Hindlimb muscle (tissue), 1 donor: ENCODE measurements at regions not wholly inside any gene's neighbourhood (a gene's known extent, or its start where the extent isn't known, plus 50 kb on each side); places are given as distances from the start of the nearest gene placed in this dataset.

Experiments
- DNase-seq: peaks from one replicate; pipeline ENCODE4 v3.0.0-alpha.2; 2013

DNA sequence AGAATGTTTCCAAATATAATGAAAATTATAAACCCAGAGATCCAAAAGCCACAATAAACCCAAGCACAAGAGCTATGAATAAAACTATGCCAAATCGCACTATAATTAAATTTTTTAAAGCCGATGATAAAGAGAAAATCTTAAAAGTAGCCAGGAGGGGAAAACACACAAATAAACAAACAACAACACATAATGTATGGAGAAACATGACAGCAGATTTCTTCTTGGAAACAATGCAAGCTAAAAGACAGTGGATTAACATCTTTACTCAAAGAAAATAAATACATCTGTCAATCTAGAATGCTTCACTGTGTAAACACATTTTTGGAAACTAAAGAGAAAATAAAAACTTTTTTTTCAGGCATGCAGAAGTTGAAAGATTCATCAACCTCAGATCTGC is 53.0 kb upstream of the SMOX start:
- no peak for DNase-seq

DNA sequence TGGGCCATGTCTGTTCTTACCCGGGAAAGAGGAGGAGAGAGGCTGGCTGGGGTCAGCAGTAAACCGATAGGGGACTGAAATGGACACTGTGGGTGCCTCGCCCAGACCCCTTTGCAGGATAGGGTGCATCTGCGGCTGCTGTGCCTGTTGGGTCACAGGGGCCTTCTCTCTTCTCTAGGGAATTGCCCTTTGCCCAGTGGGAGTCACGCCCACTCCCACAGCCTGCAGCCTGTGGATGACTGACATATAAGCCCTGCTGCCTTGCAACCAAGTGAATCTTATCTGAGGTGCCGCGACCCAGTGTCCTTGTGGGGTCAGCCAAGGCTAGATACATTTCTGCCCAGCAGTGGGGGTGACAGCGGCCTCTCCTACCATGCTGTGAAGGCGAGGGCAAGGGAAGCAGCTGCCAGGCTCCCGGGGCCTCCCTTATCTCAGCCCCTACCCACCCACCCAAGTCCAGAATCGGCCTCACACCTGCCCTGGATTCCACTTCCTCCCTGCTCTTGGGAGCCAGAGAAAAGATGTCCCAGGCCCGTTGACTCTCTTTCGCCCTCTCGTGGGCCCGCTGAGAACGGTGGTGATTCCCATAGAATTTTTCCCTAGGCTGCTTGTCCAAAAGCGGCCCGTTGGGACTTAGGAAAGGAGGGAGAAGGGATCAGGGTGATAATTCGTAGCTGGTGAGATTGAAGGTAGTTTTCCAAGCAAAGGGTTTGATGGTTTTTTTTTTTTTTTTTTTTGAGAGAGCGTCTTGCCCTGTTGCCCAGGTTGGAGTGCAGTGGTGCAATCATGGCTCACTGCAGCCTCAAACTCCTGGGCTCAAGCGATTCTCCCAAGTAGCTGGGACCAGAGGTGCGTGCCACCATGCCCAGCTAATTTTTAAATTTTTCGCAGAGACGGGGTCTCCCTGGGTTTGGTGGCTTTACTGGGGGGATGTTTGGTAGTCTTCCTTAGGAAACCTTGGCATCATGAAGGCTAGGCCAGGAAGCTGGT is 56.8 kb upstream of the SMOX start:
- DNase-seq = no peak

DNA sequence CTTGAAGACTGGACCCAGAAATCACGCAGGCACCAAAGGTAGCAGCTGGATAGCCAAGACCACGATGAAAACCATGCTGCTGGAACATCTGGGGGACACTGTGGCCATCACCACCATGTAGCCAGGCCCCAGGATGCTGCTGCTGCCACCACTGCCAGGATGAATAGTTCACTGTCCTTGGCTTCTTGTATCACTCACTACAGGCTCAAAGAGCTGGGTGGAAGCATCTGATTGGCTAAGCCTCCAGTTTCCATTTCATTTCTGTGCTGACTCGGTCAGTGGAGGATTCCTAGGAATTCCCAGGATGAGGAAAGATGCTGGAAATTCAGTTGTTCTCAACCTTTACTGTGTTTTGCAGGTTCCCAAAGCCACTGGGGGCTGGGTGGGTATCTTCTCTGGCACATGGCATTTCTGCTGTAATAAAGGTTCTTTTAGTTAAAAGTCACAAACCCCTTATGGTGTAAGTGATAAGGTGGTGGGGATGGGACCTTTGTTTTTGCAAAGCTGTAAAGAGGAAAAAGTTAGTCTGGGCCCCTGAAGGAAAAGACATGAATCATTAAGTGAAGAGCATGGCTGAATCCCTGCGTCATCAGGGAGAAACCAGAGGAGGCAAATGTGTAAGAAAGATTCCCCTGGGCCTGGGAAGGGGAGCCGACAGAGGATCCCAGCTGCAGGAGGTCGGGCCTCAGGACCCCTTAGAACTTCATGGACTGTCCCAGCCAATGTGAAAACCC is 57.7 kb upstream of the SMOX start:
- DNase-seq = no peak

DNA sequence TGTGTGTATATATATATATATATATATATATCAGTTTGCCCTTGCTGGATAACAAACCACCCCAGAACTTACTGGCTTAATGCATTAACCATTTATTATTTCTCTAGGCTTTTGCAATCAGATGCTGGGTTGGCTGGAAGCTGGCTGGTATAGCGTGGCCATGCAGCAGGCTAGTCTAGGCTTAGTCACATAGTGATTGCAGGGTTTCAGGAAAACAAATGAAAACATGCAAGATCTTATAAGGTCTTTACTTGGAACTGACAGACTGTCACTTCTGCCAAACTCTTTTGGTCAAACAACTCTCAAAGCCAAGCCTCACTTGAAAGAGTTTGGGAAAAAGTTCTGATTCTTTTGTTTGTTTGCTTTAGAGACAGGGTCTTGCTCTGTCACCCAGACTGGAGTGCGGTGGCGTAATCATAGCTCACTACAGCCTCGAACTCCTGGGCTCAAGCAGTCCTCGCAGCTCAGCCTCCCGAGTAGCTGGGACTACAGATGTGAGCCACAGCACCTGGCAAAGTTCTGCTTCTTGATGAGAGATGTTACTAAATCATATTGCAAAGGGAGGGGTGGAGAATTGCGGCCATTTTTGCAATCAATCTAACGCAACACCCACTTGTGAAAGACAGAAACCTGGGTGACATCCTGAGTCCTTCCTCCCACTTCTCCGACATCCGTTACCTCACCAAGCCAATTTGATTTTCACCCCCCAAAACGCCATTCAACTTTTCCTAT is 58.7 kb upstream of the SMOX start:
- DNase-seq = no peak

DNA sequence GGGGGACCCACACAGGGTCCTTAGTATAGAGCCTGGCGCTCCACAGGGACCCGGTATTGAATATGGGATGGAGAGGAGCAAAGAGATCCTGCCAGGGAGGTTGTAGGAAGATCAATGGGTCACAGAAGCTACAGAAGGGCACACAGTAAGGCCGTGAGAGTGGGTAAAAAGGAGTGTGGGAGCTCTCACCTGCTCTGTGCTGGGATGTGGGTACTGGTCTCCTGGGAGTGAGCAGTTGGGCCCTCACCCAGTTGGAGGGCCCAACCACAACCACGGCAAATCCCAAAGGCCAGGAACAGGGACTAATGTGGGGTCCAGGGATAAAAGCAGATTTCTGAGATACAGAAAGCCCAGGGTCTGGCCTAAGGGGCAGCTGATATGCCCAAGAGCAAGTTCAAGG is 59.9 kb upstream of the SMOX start:
- no peak for DNase-seq

DNA sequence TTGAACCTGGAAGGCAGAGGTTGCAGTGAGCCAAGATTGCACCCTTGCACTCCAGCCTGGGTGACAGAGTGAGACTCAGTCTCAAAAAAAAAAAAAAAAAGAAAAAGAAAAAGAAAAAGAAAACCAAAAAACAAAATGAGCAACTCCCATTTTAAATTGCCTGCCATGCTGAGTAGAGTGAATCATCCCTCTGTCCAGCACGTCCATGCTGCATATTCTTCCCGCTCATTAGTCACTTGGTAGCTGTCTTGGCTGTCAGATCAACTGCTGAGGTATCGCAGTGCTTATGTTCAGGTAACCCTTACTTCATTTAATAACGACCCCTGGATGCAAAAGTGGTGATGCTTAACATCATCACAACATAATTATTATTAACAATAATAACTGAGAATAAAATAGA is 60.7 kb upstream of the SMOX start:
- no peak for DNase-seq

DNA sequence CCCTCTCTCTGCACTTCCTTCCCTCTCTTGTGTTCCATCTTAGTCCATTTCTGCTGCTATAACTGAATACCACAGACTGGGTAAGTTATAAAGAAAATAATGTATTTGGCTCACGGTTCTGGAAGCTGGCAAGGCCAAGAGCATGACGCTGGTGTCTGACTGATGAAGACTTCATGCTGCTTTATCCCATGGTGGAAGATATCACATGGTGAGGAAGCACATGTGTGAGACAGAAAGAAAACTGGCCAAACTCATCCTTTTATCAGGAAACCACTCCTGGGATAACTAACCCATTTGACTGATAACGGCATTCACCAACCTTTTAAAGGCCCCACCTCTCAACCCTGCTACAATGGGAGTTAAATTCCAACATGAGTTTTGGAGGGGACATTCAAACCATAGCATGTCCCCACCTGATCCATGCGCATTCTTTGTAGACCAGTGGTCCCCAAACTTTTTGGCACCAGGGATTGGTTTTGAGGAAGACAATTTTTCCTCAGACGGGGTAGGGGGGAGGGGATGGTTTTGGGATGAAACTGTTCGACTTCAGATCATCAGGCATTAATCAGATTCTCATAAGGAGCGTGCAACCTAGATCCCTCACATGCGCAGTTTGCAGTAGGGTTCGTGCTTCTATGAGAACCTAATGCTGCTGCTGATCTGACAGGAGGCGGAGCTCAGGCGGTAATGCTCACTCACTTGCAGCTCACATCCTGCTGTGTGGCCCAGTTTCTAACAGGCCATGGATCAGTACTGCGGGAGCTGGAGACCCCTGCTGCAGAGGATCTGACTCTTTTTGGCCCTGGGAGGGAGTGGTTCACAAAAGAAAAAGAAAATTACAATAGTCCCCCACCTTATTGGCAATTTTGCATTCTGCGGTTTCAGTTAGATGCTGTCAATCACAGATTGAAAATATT is 61.6 kb upstream of the SMOX start:
- no peak for DNase-seq

DNA sequence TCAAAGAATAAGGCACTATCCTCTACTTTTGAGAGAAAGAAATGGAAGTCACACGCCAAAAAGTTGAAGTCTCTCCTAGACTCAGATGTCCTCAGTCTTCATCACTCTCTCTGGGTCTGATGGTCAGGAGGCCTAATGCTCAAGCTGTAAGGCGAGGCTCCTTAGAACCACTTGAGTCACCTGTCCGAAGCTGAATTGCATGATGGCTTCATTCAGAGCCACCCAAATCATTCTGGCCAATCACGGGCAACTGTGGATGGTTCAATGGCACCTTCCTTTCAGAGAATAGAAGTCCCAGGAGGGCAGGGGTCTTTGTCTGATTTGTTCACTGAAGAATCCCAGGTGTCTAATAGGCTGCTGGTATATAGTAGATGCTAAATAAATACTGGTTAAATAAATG is 63.9 kb upstream of the SMOX start:
- no peak for DNase-seq

DNA sequence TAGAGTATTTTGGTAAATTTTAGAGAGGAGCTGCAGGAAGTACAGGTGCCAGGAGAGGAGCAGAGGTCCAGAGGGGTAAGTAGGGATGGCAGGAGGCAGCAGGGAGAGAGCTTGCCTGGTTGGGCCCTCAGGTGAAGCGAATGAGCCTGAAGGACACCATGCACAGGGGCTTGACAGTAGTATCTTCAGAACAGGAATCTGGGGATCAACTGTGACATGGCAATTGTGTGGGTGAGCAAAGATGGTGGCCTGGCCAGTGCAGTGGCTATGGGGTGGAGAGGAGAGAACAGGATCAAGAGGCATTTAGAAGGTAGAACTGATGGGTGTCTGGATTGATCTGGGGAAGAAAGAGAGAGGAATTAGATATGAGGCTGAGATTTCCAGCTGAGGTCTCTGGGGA is 64.5 kb upstream of the SMOX start:
- DNase-seq = no peak

DNA sequence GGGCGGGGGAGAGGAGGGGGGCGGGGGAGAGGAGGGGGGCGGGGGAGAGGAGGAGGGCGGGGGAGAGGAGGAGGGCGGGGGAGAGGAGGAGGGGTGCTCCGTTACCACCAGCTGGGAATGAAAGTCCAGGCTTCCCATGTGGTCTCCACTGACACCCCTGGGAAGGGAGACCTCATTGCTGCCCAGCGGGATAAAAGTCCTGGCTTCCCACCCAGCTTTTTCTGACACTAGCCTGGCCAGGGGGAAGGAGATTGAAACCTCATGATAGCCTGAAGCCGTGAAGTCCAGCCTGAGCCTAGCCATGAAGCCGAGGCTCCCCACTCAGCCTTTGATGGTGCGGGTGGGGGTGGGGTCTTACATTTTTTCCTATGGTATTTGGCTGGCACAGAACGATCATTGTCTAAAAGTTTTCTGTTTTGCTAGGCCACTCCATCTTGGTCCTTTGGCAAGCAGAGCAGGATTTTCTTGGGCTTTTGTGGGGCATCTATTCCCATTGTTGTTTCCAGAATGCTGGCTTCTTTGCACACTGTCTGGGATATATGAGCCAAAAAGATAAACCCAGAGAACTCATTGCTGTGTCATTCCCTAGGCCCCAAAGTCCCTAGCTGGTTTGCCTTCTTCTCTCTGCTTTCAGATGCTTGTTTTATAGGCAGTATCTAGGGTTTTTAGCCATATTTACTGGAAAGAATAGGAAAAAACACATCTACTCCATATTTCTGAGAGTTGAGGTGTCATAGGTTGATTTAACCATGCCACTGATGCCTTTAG is 65.3 kb upstream of the SMOX start:
- no peak for DNase-seq

DNA sequence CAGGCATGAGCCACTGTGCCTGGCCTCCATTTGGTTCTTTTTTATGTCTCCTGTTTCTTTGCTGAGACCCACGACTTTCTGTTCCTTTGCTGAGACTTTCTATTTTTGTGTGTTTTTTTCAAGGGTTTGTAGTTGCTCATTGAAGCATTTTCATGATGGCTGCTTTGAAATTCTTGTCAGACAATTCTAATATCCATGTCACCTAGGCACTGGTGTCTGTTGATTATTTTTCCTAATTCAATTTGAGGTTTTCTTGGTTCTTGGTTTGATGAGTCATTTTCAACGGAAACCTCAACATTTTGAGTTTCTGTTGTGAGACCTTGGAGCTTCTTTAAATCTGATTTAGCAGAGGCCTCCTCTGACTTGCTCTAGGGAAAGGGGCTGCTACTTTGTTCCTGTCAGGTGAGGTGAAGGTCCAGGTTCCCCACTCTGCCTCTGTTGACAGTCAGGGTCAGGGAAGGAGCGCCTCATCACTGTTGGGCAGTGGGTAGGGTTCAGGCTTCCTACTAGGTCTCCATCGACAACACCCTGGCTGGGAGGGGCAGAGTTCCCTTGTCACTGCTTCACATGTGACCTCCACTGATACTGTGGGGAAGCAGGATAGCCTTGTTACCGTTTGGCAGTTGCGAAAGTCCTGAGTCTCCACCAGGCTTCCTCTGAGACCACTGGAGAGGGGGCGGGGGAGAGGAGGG is 66.1 kb upstream of the SMOX start:
- no peak for DNase-seq

DNA sequence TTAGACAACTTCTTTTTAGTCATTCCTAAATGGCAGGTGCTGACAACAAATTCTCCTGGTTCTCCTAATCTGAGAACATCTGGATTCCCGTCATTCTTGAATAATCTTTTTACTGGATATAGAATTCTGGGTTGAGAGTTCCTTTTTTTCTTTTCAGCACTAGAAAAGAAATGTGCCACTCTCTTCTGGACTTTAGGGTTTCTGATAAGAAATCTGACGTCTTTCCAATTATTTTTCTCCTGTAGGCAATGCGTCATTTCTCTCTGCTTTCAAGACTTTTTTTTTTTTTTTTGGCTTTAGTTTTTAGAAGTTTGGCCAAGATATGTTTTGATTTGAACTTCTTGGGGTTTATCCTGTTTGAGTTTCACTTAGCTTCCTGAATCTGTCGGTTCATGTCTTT is 66.1 kb upstream of the RNF24 start:
- no peak for DNase-seq

DNA sequence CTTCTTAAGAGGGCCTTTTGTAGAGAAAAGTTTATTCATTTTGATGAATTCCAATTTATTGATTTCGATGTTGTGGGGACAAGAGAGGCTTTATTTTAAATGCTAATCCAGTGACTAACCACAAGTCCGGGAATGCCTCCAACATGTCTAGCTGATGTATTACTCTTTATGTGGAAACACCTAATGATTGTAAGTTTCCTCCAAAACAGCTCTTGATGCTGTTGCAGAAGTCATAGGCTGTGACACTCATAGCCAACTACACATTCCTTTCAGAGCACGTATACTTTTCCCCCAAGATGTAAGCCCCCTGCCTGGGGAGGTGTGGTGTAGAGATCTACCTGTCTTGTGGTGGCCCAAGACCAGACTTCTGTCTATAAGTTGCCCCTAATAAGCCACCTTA is 61.3 kb upstream of the RNF24 start:
- peak; percentile 80 for DNase-seq

DNA sequence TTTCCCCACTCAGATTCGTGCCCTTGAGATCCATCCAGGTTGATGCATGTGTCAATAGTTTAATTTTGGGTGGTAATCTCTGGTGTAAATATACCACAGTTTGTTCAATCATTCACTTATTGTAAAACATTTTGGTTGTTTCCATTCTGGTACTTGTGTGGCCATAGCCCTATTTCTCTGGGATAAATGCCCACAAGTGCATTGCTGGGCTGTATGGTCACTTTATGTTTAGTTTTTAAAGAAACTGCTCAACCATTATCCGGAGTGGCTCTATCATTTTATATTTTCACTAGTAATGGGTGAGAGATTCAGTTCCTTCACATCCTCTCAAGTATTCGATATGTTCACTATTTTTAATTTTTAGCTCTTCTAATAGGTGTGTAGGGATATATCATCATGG is 60.7 kb upstream of the RNF24 start:
- DNase-seq = no peak

DNA sequence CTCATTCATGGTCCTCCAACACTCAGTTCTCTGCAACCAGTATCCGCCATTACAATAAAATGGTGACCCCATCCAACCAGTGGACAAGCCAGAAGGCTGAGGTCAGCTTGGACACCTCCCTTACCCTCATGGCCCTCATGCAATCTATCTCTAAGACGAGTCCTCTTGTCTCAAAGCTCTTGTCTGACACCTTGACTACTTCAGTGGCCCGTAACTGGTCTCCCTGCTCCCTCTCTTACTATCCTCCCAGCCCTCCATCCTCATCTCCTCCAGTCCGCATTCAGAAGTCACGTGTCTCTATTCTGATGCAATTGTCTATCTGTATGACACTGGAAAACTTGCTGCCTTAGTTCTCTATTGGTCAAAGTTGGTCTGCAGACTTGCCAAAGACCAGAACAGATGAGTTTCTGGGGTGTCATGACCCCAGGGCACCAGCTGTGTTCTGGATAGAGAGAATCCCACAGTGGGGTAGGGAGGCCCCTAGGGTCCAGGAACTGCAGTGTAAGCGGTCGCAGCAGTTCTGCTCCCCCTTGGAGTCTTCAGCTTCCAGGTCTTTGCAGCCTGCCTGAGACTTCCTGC is 59.6 kb upstream of the RNF24 start:
- DNase-seq = no peak

DNA sequence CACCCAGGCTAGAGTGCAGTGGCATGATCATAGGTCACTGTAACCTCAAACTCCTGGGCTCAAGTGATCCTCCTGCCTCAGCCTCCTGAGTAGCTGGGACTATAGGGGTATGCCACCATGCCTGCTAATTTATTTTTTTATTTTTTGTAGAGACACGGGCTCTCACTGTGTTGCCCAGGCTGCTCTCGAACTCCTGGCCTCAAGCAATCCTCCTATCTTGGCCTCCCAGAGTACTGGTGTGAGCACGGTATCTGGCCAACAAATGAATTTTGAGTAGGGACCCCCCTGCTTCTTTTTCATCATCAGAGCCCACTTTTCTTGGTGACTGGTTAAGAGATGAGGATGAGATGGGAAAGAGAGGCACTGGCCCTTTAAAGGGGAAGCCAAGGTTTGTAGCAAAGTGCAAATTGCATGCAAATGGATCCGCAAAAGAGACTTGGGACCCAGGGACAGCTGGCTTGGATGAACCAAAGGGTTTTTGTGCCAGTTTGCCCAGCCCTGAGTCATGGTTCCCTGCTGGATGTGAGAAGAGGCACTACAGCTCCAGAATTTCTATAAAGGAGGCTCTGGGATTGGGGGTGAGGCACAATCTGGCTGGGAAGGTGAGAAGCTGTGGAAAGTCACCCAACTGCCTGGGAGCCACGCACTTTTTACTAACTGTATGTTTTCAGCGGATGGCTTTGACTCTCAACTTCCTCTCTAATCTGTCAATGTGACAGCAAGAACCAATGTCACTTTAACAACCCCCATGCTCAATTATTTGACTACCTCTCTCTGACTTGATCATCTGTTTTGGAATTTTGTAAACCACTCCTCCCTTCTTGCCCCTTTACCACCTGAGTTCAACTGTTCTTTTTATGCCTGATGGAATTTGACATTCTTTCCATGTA is 58.7 kb upstream of the RNF24 start:
- no peak for DNase-seq

DNA sequence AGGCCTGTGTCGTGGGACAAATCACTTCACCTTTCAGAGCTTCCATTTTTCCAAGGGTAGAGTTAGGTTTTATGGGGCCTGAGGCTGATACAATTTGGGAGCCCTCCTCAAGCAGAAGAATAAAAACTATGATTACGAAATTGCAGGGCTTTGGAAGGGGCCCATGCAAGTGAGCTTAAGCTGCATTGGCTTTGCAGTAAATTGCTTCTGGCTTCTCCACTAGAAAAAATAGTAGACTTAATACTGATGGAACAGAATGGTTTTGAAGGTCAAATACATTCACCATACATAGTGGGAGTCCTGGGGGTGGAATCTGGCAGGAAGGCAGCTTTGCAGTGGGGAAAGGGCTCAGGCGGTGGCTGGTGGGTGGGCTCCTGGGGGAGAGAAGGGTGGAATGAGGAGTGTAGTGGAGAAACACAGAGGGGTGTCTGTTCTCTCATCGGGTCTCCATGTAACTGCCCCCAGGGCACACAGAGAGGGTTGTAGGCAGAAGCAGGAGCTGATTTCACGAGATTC is 55.9 kb upstream of the RNF24 start:
- peak; percentile 59 for DNase-seq

DNA sequence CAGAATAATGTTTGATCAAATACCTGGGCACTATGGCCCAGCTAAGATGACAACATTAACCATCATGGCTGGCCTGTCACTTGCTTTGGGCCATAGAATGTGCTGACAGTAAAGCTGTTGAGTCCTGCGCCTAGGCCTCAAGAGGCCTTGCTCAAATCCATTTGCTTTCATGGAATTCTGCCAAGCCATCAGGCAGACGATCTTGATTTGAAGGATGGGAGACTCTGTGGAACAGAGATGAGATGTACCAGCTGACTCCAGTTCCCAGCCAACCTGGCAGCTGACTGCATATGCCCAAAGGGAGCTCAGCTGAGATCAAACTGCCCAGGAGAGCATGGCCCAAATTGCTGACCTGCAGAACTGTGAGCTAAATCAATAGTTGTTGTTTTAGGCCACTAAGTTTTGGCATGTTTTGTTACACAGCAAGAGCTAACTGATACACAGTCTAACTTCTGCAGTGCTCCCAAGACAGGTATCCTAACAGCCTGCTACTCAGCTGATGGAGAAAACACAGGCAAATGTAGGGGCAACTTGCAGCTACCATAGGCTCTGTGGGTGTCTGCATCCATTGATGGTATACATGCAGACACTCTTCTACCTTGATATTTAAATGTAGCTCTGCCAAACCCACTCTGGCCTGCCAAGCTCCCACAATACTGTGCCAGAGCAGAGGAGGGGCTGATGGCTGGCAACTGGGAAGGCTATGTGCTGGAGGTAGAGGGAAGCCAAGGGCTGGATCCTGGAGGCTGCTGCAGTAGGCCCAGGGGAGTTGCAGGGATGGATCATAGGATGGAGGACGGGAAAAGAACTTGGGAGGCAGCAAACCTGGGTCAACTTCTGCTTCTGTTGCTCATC is 55.2 kb upstream of the RNF24 start:
- DNase-seq = no peak
